ENCODE measurements at regions not wholly inside any gene's neighbourhood (a gene's known extent, or its start where the extent isn't known, plus 50 kb on each side); places are given as distances from the start of the nearest gene placed in this dataset.
"Not testable (repeated sequence)": the region's sequence is repeated elsewhere in the genome, so short reads cannot be mapped to it uniquely, and the experiment has no call there.

DNA sequence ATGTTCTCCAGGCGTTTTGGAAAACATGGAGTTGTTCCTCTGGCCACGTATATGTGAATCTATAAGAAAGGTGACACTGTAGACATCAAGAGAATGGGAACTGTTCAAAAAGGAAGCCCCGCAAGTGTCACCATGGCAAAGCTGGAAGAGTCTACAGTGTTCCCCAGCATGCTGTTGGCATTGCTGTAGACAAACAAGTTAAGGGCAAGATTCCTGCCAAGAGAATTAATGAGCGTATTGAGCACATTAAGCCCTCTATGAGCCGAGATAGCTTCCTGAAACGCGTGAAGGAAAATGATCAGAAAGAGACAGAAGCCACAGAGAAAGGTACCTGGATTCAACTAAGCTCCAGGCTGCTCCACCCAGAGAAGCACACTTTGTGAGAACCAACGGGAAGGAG is 92.5 kb upstream of the EIF5 start:
- H3K27me3 Mint-ChIP-seq (ENCODE audit: insufficient read depth, low read depth) = peaks cover 6% of the 10 kb centered on the region
- no peak overlapping the region for H3K4me2 ChIP-seq
- H3K79me2 ChIP-seq (ENCODE audit: low read depth) = no peaks in the 10 kb centered on the region
- no peaks in the 10 kb centered on the region for H3K36me3 ChIP-seq
- no peaks in the 10 kb centered on the region for H4K20me1 ChIP-seq (ENCODE audit: low read depth)
- no peak overlapping the region for H2AFZ ChIP-seq (replicated peaks)
- no peaks in the 10 kb centered on the region for H3K36me3 Mint-ChIP-seq
- peaks cover 12% of the 10 kb centered on the region for H3K9me3 ChIP-seq (ENCODE audit: low read depth)
- H3K4me1 ChIP-seq = peaks cover 8% of the 10 kb centered on the region
- H3K27ac ChIP-seq = no peak overlapping the region
- H3K4me3 ChIP-seq = no peak overlapping the region
- H3F3A ChIP-seq (ENCODE audit: low read depth) = peaks cover 7% of the 10 kb centered on the region
- H3K27ac Mint-ChIP-seq = no peak overlapping the region
- no peaks in the 10 kb centered on the region for H3K27me3 ChIP-seq
- H3K4me3 Mint-ChIP-seq = no peak overlapping the region
- peaks cover 23% of the 10 kb centered on the region for H3K9me3 Mint-ChIP-seq
- no peak for DNase-seq (ENCODE audit: low spot score)
- TF ChIP-seq CTCF (IDR thresholded peaks at IDR 0.05) (no peak), EZH2 (IDR thresholded peaks at IDR 0.05) (no peak), EZH2phosphoT487 (IDR thresholded peaks at IDR 0.05) (no peak)
- H3K4me1 Mint-ChIP-seq = peaks cover 3% of the 10 kb centered on the region
- no peak overlapping the region for H3K9ac ChIP-seq

DNA sequence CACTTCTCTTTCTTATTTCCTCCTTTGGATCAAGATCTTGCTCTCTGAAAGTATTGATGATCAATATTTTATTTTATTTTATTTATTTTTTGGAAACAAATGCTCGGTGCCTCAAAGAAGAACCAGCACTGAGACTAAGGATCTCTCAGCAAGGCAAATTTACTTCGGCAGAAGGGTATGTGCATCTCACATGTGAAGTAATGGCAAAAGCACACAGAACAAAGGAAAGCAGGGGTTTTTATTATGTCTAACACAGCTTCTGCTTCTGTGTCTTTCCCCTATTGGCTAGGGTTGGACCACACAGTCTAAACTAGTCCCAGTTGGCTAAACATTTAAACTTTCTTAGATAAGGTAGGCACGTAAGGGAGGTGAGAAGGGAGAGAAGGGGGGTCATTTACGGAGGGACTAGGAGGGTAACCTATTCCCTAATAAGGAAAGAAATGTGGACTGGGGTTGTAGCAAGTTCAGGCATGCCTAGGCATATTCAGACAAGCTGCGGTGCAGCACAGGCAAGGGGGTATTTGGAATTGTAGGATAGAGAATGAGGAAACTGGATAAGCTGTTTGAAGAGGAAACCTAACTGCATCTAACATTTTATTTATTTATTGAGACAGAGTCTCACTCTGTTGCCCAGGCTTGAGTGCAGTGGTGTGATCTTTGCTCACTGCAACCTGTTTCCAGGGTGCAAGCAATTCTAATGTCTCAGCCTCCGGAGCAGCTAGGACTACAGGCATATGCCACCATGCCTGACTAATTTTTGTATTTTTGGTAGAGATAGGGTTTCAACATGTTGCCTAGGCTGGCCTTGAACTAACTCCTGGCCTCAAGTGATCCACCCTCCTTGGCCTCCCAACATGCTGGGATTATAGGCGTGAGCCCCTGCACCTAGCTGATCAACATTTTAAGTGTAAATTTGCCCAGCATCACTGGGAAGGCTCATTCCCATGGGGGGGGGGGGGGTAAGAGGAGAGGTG is 90.0 kb upstream of the EIF5 start:
- TF ChIP-seq EZH2phosphoT487 (IDR thresholded peaks at IDR 0.05) (no peak), EZH2 (IDR thresholded peaks at IDR 0.05) (no peak), CTCF (IDR thresholded peaks at IDR 0.05) (no peak)
- peak overlapping the region; percentile 42 for H2AFZ ChIP-seq (replicated peaks)
- H3K4me3 ChIP-seq = no peak overlapping the region
- no peak overlapping the region for H3K4me3 Mint-ChIP-seq
- peak overlapping the region; percentile 26 for H3K27ac Mint-ChIP-seq
- H3K9me3 Mint-ChIP-seq = peaks cover 10% of the 10 kb centered on the region
- H3K36me3 Mint-ChIP-seq = no peaks in the 10 kb centered on the region
- no peaks in the 10 kb centered on the region for H3K79me2 ChIP-seq (ENCODE audit: low read depth)
- H3K9me3 ChIP-seq (ENCODE audit: low read depth) = peaks cover 6% of the 10 kb centered on the region
- peaks cover 7% of the 10 kb centered on the region for H3F3A ChIP-seq (ENCODE audit: low read depth)
- no peaks in the 10 kb centered on the region for H3K27me3 ChIP-seq
- H3K4me1 Mint-ChIP-seq = peaks cover 3% of the 10 kb centered on the region
- H3K4me1 ChIP-seq = peaks cover 8% of the 10 kb centered on the region
- H3K4me2 ChIP-seq = peak overlapping the region; percentile 37
- no peaks in the 10 kb centered on the region for H4K20me1 ChIP-seq (ENCODE audit: low read depth)
- peaks cover 8% of the 10 kb centered on the region for H3K27me3 Mint-ChIP-seq (ENCODE audit: insufficient read depth, low read depth)
- DNase-seq (ENCODE audit: low spot score) = no peak
- peak overlapping the region; percentile 65 for H3K27ac ChIP-seq
- no peak overlapping the region for H3K9ac ChIP-seq
- no peaks in the 10 kb centered on the region for H3K36me3 ChIP-seq

- H3K36me3 ChIP-seq; H3K4me1 Mint-ChIP-seq; H3K27me3 ChIP-seq; H4K20me1 ChIP-seq (ENCODE audit: low read depth); H2AFZ ChIP-seq (replicated peaks); H3K9ac ChIP-seq; H3K4me3 ChIP-seq; DNase-seq (ENCODE audit: low spot score); H3K4me1 ChIP-seq; H3K36me3 Mint-ChIP-seq; H3K27me3 Mint-ChIP-seq (ENCODE audit: insufficient read depth, low read depth); H3K4me3 Mint-ChIP-seq; H3K4me2 ChIP-seq; H3K9me3 ChIP-seq (ENCODE audit: low read depth); H3K9me3 Mint-ChIP-seq; H3K27ac ChIP-seq; H3K79me2 ChIP-seq (ENCODE audit: low read depth); H3F3A ChIP-seq (ENCODE audit: low read depth); H3K27ac Mint-ChIP-seq: not testable (repeated sequence)
Measured at GRCh38 chr14:103245624-103246031, 88.4 kb upstream of the EIF5 start.

GRCh38 chr14:103246070-103246469 is 88.0 kb upstream of the EIF5 start:
- no peaks in the 10 kb centered on the region for H3K9me3 ChIP-seq (ENCODE audit: low read depth)
- Mint-ChIP-seq H3K4me1 (peaks cover 3% of the 10 kb centered on the region), H3K27me3 (ENCODE audit: insufficient read depth, low read depth) (peaks cover 5% of the 10 kb centered on the region), H3K27ac (no peak overlapping the region), H3K36me3 (no peaks in the 10 kb centered on the region), H3K4me3 (no peak overlapping the region), H3K9me3 (peaks cover 5% of the 10 kb centered on the region)
- TF ChIP-seq EZH2phosphoT487 (IDR thresholded peaks at IDR 0.05) = no peak
- TF ChIP-seq CTCF (IDR thresholded peaks at IDR 0.05) = no peak
- TF ChIP-seq EZH2 (IDR thresholded peaks at IDR 0.05) = no peak
- peaks cover 8% of the 10 kb centered on the region for H3K4me1 ChIP-seq
- H2AFZ ChIP-seq (replicated peaks) = no peak overlapping the region
- H3F3A ChIP-seq (ENCODE audit: low read depth) = peaks cover 7% of the 10 kb centered on the region
- DNase-seq (ENCODE audit: low spot score) = no peak
- H4K20me1 ChIP-seq (ENCODE audit: low read depth) = no peaks in the 10 kb centered on the region
- no peak overlapping the region for H3K4me2 ChIP-seq
- no peaks in the 10 kb centered on the region for H3K79me2 ChIP-seq (ENCODE audit: low read depth)
- no peaks in the 10 kb centered on the region for H3K36me3 ChIP-seq
- no peaks in the 10 kb centered on the region for H3K27me3 ChIP-seq
- H3K4me3 ChIP-seq = no peak overlapping the region
- no peak overlapping the region for H3K9ac ChIP-seq
- H3K27ac ChIP-seq = no peak overlapping the region
